ENCODE measurements at regions not wholly inside any gene's neighbourhood (a gene's known extent, or its start where the extent isn't known, plus 50 kb on each side); places are given as distances from the start of the nearest gene placed in this dataset.

- TF ChIP-seq CTCF (IDR thresholded peaks at IDR 0.05): no peak
- TF ChIP-seq POLR2A (IDR thresholded peaks at IDR 0.05): no peak
- TF ChIP-seq EP300 (IDR thresholded peaks at IDR 0.05): no peak
Measured at GRCh38 chr11:82004537-82005213, 729.0 kb downstream of the FAM181B start.
